ENCODE measurements at regions not wholly inside any gene's neighbourhood (a gene's known extent, or its start where the extent isn't known, plus 50 kb on each side); places are given as distances from the start of the nearest gene placed in this dataset.
"Not testable (repeated sequence)": the region's sequence is repeated elsewhere in the genome, so short reads cannot be mapped to it uniquely, and the experiment has no call there.

DNA sequence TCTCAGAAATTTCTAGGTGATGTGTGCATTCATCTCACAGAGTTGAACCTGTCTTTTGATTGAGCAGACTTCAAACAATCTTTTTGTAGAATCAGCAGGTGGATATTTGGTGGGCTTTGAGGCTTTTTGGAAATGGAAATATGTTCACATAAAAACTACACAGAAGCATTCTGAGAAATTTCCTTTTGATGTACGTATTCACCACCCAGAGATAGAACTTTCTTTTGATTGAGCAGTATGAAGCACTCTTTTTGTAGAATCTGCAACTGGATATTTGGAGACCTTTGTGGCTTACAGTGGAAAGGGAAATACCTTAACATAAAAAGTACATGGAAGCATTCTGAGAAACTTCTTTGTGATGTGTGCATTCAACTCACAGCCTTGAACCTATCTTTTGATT is 3515.0 kb downstream of the GOLGA6L6 start:
- H3K27ac Mint-ChIP-seq, result no peak overlapping the region
- H3K27me3 Mint-ChIP-seq (ENCODE audit: low read depth), result no peaks in the 10 kb centered on the region
- H3K9me3 Mint-ChIP-seq, result peaks cover 57% of the 10 kb centered on the region
- H3K4me1 Mint-ChIP-seq (ENCODE audit: low read depth), result no peaks in the 10 kb centered on the region
- no peak overlapping the region for H3K4me3 Mint-ChIP-seq
- no peaks in the 10 kb centered on the region for H3K36me3 Mint-ChIP-seq (ENCODE audit: low read depth)

DNA sequence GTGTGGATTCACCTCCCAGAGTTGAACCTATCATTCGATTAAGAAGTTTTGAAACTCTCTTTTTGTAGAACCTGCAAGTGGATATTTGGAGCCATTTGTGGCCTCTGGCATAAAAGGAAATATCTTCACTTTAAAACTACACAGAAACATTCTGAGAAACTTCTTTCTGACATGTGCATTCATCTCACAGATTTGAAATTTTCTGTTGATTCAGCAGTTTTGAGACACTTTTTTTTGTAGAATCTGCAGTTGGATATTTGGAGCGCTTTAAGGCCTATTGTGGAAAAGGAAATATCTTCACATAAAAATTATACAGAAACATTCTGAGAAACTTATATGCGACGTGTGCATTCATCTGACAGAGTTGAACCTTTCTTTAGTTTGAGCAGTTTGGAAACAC is 3519.6 kb downstream of the GOLGA6L6 start:
- H3K9me3 Mint-ChIP-seq, result peaks cover 59% of the 10 kb centered on the region
- H3K4me1 Mint-ChIP-seq (ENCODE audit: low read depth); H3K27ac Mint-ChIP-seq; H3K36me3 Mint-ChIP-seq (ENCODE audit: low read depth); H3K4me3 Mint-ChIP-seq; H3K27me3 Mint-ChIP-seq (ENCODE audit: low read depth): not testable (repeated sequence)
